Spleen (tissue), 11 donors: ENCODE measurements at regions not wholly inside any gene's neighbourhood (a gene's known extent, or its start where the extent isn't known, plus 50 kb on each side); places are given as distances from the start of the nearest gene placed in this dataset.

ENCODE experiments used
- DNase-seq: peaks from one replicate; pipeline ENCODE4 v3.0.0-alpha.2; 2020
- H3K27ac ChIP-seq, 8 donors: fragments of 200-600 bp; sonication (generic) in 7 of 8; 1 replicate in 4 of 8; 2 replicates in 4 of 8; pipeline versions ENCODE4 v1.5.0 to v1.8.0; 2016 to 2021; ENCODE audit warnings: inconsistent platforms in 4 of 8, mild to moderate bottlenecking in 4 of 8, moderate library complexity in 1 of 8
- H3K27me3 ChIP-seq, 7 donors: fragments of 200-600 bp; sonication (generic) in 6 of 7; replicated peaks in 1 of 7; 1 replicate in 4 of 7; 2 replicates in 3 of 7; pipeline versions ENCODE4 v1.5.0 to v1.8.0; 2016 to 2021; ENCODE audit warnings: inconsistent platforms in 3 of 7, mild to moderate bottlenecking in 1 of 7
- H3K36me3 ChIP-seq, 6 donors: fragments of 200-600 bp; sonication (generic) in 5 of 6; 1 replicate in 4 of 6; 2 replicates in 2 of 6; pipeline versions ENCODE4 v1.5.0 to v1.8.0; 2016 to 2021; ENCODE audit warnings: inconsistent platforms in 2 of 6
- H3K4me1 ChIP-seq, 6 donors: fragments of 200-600 bp; sonication (generic) in 5 of 6; 1 replicate in 3 of 6; 2 replicates in 3 of 6; pipeline versions ENCODE4 v1.5.0 to v1.8.0; 2016 to 2021; ENCODE audit warnings: inconsistent platforms in 3 of 6
- H3K4me3 ChIP-seq, 8 donors: fragments of 200-600 bp; sonication (generic) in 7 of 8; 1 replicate in 4 of 8; 2 replicates in 4 of 8; pipeline versions ENCODE4 v1.5.0 to v1.8.0; 2016 to 2021; ENCODE audit warnings: inconsistent platforms in 4 of 8, mild to moderate bottlenecking in 4 of 8, moderate library complexity in 2 of 8
- H3K9me3 ChIP-seq, 8 donors: fragments of 200-600 bp; sonication (generic) in 7 of 8; 1 replicate in 4 of 8; 2 replicates in 4 of 8; pipeline versions ENCODE4 v1.5.0 to v1.8.0; 2016 to 2021; ENCODE audit warnings: inconsistent platforms in 4 of 8
- CTCF ChIP-seq, 11 experiments: fragments of 200-600 bp in 7 of 11; fragments of 450-650 bp in 4 of 11; sonication (generic) in 4 of 11; IDR thresholded peaks in 8 of 11; conservative IDR thresholded peaks in 3 of 11; 1 replicate in 7 of 11; 2 replicates in 4 of 11; pipeline versions ENCODE4 v1.4.0 to v1.8.0; 2016 to 2021; ENCODE audit warnings: antibody characterized with exemption in 11 of 11, inconsistent platforms in 4 of 11, mild to moderate bottlenecking in 1 of 11
- POLR2A ChIP-seq, 3 donors: fragments of 450-650 bp; IDR thresholded peaks; one replicate each; pipeline ENCODE4 v1.5.1; 2017; ENCODE audit warnings: antibody characterized with exemption in 3 of 3, mild to moderate bottlenecking in 1 of 3
- POLR2AphosphoS5 ChIP-seq, 3 donors: sonication (generic); formaldehyde crosslinking; IDR thresholded peaks; one replicate each; pipeline ENCODE4 v1.5.1; 2017; ENCODE audit warnings: antibody characterized with exemption in 3 of 3
- WGBS, 5 donors: extraction: QIAGEN DNeasy Blood & Tissue Kit in 3 of 5; methylation state at CpG; one replicate each; pipeline versions ENCODE4 v1.1.5 to v1.1.7; 2013 to 2018; 5-methylcytosine and 5-hydroxymethylcytosine counted together
- intact Hi-C: fragments of 100-400 bp; cut with DNase I; formaldehyde crosslinking; loops from one replicate; pipeline ENCODE4 v1.15.0; 2023; ENCODE audit warnings: low total_unique reads
- donor health status: healthy with polysubstance abuse.
- donor health status: DM: no; HTN: no; CAD: no; lungs with moderate emphysema.
- donor health status: DM: no; HTN: no; CAD: no.
- donor health status: Bipolar disorder and iron deficiency.
- donor health status: healthy.
- donor health status: DM: no; HTN: no; CAD: no.
- donor health status: DM: yes; HTN: yes; CAD: no.

GRCh38 chr7:12963435-12963834 lies 276.0 kb downstream of the ARL4A start:
- Histone ChIP-seq H3K4me3 (no peak overlapping the region), H3K27ac (no peak overlapping the region), H3K36me3 (no peaks in the 10 kb centered on the region), H3K4me1 (no peaks in the 10 kb centered on the region), H3K27me3 (no peaks in the 10 kb centered on the region), H3K9me3 (no peaks in the 10 kb centered on the region)
- no peak for DNase-seq
- intact Hi-C loops = no loop called here
- no peak for TF ChIP-seq POLR2A (IDR thresholded peaks at IDR 0.05)
- TF ChIP-seq POLR2AphosphoS5 (IDR thresholded peaks at IDR 0.05) = no peak
- no peak for TF ChIP-seq CTCF (IDR thresholded peaks at IDR 0.05 in 8 of 11, conservative IDR thresholded peaks at IDR 0.05 in 3 of 11)
- WGBS, 5 donors = 92 to 100% (median 96%) methylated on average over 1 of the region's 1 CpG

GRCh38 chr7:12964836-12965235 lies 277.4 kb downstream of the ARL4A start:
- no peak for TF ChIP-seq POLR2A (IDR thresholded peaks at IDR 0.05)
- TF ChIP-seq POLR2AphosphoS5 (IDR thresholded peaks at IDR 0.05) = no peak
- no peak for TF ChIP-seq CTCF (IDR thresholded peaks at IDR 0.05 in 8 of 11, conservative IDR thresholded peaks at IDR 0.05 in 3 of 11)
- WGBS, 5 donors = 77 to 86% (median 80%) methylated on average over 4 of the region's 4 CpGs
- DNase-seq = no peak

GRCh38 chr7:12965767-12966166 lies 278.3 kb downstream of the ARL4A start:
- Histone ChIP-seq H3K9me3 (no peaks in the 10 kb centered on the region), H3K4me3 (no peak overlapping the region), H3K27me3 (no peaks in the 10 kb centered on the region), H3K36me3 (no peaks in the 10 kb centered on the region), H3K4me1 (no peaks in the 10 kb centered on the region), H3K27ac (no peak overlapping the region)
- TF ChIP-seq POLR2A (IDR thresholded peaks at IDR 0.05) (no peak), POLR2AphosphoS5 (IDR thresholded peaks at IDR 0.05) (no peak), CTCF (IDR thresholded peaks at IDR 0.05 in 8 of 11, conservative IDR thresholded peaks at IDR 0.05 in 3 of 11) (no peak)
- no peak for DNase-seq
- intact Hi-C loops = no loop called here
- 72 to 87% (median 76%) methylated on average over 2 of the region's 2 CpGs for WGBS, 5 donors

More at GRCh38 chr7:12964836-12965235, 277.4 kb downstream of the ARL4A start:
- Histone ChIP-seq H3K4me3 (no peak overlapping the region), H3K9me3 (no peaks in the 10 kb centered on the region), H3K27me3 (no peaks in the 10 kb centered on the region), H3K36me3 (no peaks in the 10 kb centered on the region), H3K4me1 (no peaks in the 10 kb centered on the region), H3K27ac (no peak overlapping the region)
- intact Hi-C loops = no loop called here

- TF ChIP-seq POLR2AphosphoS5 (IDR thresholded peaks at IDR 0.05) (no peak), POLR2A (IDR thresholded peaks at IDR 0.05) (no peak), CTCF (IDR thresholded peaks at IDR 0.05 in 8 of 11, conservative IDR thresholded peaks at IDR 0.05 in 3 of 11) (no peak)
- no peaks in the 10 kb centered on the region for H3K9me3 ChIP-seq
- intact Hi-C loops = no loop called here
- WGBS, 5 donors = 85 to 94% (median 89%) methylated on average over 3 of the region's 3 CpGs
- H3K27me3 ChIP-seq = no peaks in the 10 kb centered on the region
- H3K4me3 ChIP-seq = no peak overlapping the region
- H3K36me3 ChIP-seq = no peaks in the 10 kb centered on the region
- no peak overlapping the region for H3K27ac ChIP-seq
- H3K4me1 ChIP-seq = no peaks in the 10 kb centered on the region
- no peak for DNase-seq
These were observed 279.9 kb downstream of the ARL4A start for GRCh38 chr7:12967322-12967721.
